Neuron (in vitro differentiated cells): ENCODE measurements at regions not wholly inside any gene's neighbourhood (a gene's known extent, or its start where the extent isn't known, plus 50 kb on each side); places are given as distances from the start of the nearest gene placed in this dataset.

Experiments used
- H2AFZ ChIP-seq: one replicate; pipeline ENCODE4 v1.6.1; 2013; ENCODE audit warnings: low read depth, mild to moderate bottlenecking, inconsistent platforms, low read length, moderate library complexity
- H3K27me3 ChIP-seq: one replicate; pipeline ENCODE4 v1.6.1; 2013; ENCODE audit warnings: low read length; ENCODE audit not compliant: insufficient read depth
- H3K36me3 ChIP-seq: one replicate; pipeline ENCODE4 v1.6.1; 2013; ENCODE audit warnings: low read length; ENCODE audit not compliant: insufficient read depth
- H3K4me1 ChIP-seq: one replicate; pipeline ENCODE4 v1.6.1; 2013; ENCODE audit warnings: low read length; ENCODE audit not compliant: insufficient read depth
- H3K4me3 ChIP-seq: 2 replicates; pipeline ENCODE4 v1.5.1; 2013; ENCODE audit warnings: mild to moderate bottlenecking, low read length, moderate library complexity
- H3K9me3 ChIP-seq: one replicate; pipeline ENCODE4 v1.6.1; 2013; ENCODE audit warnings: low read length

GRCh38 chr9:107431461-107431860 lies 58.1 kb downstream of the KLF4 start:
- Histone ChIP-seq H3K36me3 (no peaks in the 10 kb centered on the region), H3K27me3 (no peaks in the 10 kb centered on the region), H2AFZ (no peak overlapping the region), H3K4me3 (no peak overlapping the region), H3K9me3 (no peaks in the 10 kb centered on the region), H3K4me1 (no peaks in the 10 kb centered on the region)

- Histone ChIP-seq H3K4me3 (no peak overlapping the region), H2AFZ (no peak overlapping the region), H3K4me1 (no peaks in the 10 kb centered on the region), H3K27me3 (no peaks in the 10 kb centered on the region), H3K36me3 (no peaks in the 10 kb centered on the region), H3K9me3 (no peaks in the 10 kb centered on the region)
Measured at GRCh38 chr9:107430071-107430470, 59.5 kb downstream of the KLF4 start.

GRCh38 chr9:107426126-107426525 lies 63.4 kb downstream of the KLF4 start:
- H3K36me3 ChIP-seq, result no peaks in the 10 kb centered on the region
- H3K4me1 ChIP-seq, result no peaks in the 10 kb centered on the region
- no peak overlapping the region for H3K4me3 ChIP-seq
- H2AFZ ChIP-seq, result no peak overlapping the region
- H3K9me3 ChIP-seq, result no peaks in the 10 kb centered on the region
- no peaks in the 10 kb centered on the region for H3K27me3 ChIP-seq

- H3K36me3 ChIP-seq, result no peaks in the 10 kb centered on the region
- H3K4me3 ChIP-seq, result peak overlapping the region; percentile 19
- no peaks in the 10 kb centered on the region for H3K4me1 ChIP-seq
- peaks cover 3% of the 10 kb centered on the region for H3K27me3 ChIP-seq
- no peaks in the 10 kb centered on the region for H3K9me3 ChIP-seq
- H2AFZ ChIP-seq, result peak overlapping the region; percentile 51
Measured at GRCh38 chr9:107425101-107426025, 64.2 kb downstream of the KLF4 start.

GRCh38 chr9:107423540-107423939 lies 66.0 kb downstream of the KLF4 start:
- Histone ChIP-seq H3K9me3 (no peaks in the 10 kb centered on the region), H3K36me3 (no peaks in the 10 kb centered on the region), H3K4me1 (no peaks in the 10 kb centered on the region), H2AFZ (no peak overlapping the region), H3K4me3 (no peak overlapping the region), H3K27me3 (peaks cover 3% of the 10 kb centered on the region)

GRCh38 chr9:107422189-107423185 lies 67.1 kb downstream of the KLF4 start:
- Histone ChIP-seq H3K27me3 (peaks cover 3% of the 10 kb centered on the region), H3K9me3 (no peaks in the 10 kb centered on the region), H3K36me3 (no peaks in the 10 kb centered on the region), H3K4me1 (no peaks in the 10 kb centered on the region), H2AFZ (no peak overlapping the region), H3K4me3 (no peak overlapping the region)

GRCh38 chr9:107410420-107410819 lies 79.1 kb downstream of the KLF4 start:
- no peaks in the 10 kb centered on the region for H3K36me3 ChIP-seq
- no peak overlapping the region for H2AFZ ChIP-seq
- H3K4me1 ChIP-seq, result no peaks in the 10 kb centered on the region
- no peaks in the 10 kb centered on the region for H3K27me3 ChIP-seq
- H3K4me3 ChIP-seq, result no peak overlapping the region
- no peaks in the 10 kb centered on the region for H3K9me3 ChIP-seq

- H3K4me3 ChIP-seq, result no peak overlapping the region
- H3K36me3 ChIP-seq, result no peaks in the 10 kb centered on the region
- no peak overlapping the region for H2AFZ ChIP-seq
- H3K4me1 ChIP-seq, result no peaks in the 10 kb centered on the region
- H3K9me3 ChIP-seq, result no peaks in the 10 kb centered on the region
- no peaks in the 10 kb centered on the region for H3K27me3 ChIP-seq
Measured at GRCh38 chr9:107409581-107410389, 79.8 kb downstream of the KLF4 start.

- H3K27me3 ChIP-seq, result no peaks in the 10 kb centered on the region
- no peaks in the 10 kb centered on the region for H3K36me3 ChIP-seq
- no peaks in the 10 kb centered on the region for H3K9me3 ChIP-seq
- no peaks in the 10 kb centered on the region for H3K4me1 ChIP-seq
- H3K4me3 ChIP-seq, result no peak overlapping the region
- H2AFZ ChIP-seq, result no peak overlapping the region
Measured at GRCh38 chr9:107407675-107408074, 81.9 kb downstream of the KLF4 start.

GRCh38 chr9:107405511-107405910 lies 84.1 kb downstream of the KLF4 start:
- Histone ChIP-seq H3K36me3 (no peaks in the 10 kb centered on the region), H3K27me3 (no peaks in the 10 kb centered on the region), H3K9me3 (no peaks in the 10 kb centered on the region), H3K4me1 (no peaks in the 10 kb centered on the region), H3K4me3 (no peak overlapping the region), H2AFZ (no peak overlapping the region)

- Histone ChIP-seq H3K27me3 (no peaks in the 10 kb centered on the region), H2AFZ (no peak overlapping the region), H3K4me3 (no peak overlapping the region), H3K9me3 (no peaks in the 10 kb centered on the region), H3K4me1 (no peaks in the 10 kb centered on the region), H3K36me3 (no peaks in the 10 kb centered on the region)
Measured at GRCh38 chr9:107404736-107405135, 84.8 kb downstream of the KLF4 start.

GRCh38 chr9:107404161-107404560 lies 85.4 kb downstream of the KLF4 start:
- no peaks in the 10 kb centered on the region for H3K27me3 ChIP-seq
- H2AFZ ChIP-seq, result no peak overlapping the region
- no peaks in the 10 kb centered on the region for H3K9me3 ChIP-seq
- no peaks in the 10 kb centered on the region for H3K36me3 ChIP-seq
- H3K4me1 ChIP-seq, result no peaks in the 10 kb centered on the region
- no peak overlapping the region for H3K4me3 ChIP-seq
